ENCODE measurements at regions not wholly inside any gene's neighbourhood (a gene's known extent, or its start where the extent isn't known, plus 50 kb on each side); places are given as distances from the start of the nearest gene placed in this dataset.

- TF ChIP-seq CENPT (CRISPR knock-in tag; IDR thresholded peaks at IDR 0.05; ENCODE audit: low read depth): no peak
- TF ChIP-seq, protein P1, sequence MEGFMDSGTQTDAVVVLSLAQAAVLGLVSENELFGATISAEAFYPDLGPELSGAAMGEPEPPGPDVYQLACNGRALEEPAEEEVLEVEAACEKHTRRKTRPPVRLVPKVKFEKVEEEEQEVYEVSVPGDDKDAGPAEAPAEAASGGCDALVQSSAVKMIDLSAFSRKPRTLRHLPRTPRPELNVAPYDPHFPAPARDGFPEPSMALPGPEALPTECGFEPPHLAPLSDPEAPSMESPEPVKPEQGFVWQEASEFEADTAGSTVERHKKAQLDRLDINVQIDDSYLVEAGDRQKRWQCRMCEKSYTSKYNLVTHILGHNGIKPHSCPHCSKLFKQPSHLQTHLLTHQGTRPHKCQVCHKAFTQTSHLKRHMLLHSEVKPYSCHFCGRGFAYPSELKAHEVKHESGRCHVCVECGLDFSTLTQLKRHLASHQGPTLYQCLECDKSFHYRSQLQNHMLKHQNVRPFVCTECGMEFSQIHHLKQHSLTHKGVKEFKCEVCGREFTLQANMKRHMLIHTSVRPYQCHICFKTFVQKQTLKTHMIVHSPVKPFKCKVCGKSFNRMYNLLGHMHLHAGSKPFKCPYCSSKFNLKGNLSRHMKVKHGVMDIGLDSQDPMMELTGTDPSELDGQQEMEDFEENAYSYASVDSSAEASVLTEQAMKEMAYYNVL (CRISPR knock-in tag; IDR thresholded peaks at IDR 0.05; ENCODE audit: borderline replicate concordance): no peak
Measured at GRCh38 chr5:60514152-60514551, 185.8 kb downstream of the DEPDC1B start (continued).

DNA sequence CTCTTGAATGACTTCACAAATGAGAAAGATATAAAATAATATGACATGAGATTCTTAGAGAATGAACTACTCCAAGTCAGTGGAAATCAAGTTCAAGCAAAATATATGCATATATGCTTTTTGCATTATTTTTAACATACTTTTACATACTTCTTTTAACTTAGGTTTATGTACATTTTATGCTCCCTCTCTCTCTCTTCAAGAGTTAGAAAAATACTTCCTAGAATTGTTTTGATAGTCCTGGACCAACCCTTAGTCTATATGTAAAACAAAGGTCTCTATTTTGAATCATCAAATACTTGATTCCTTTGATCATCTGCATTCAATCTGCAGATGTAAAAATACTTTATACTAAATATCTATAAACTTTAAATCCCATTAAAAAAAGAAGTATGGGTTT is 187.8 kb downstream of the DEPDC1B start:
- Histone ChIP-seq H3K79me2 (ENCODE audit: insufficient read depth, low read length) (no peaks in the 10 kb centered on the region), H3K9ac (ENCODE audit: insufficient read depth, low read depth, low read length) (no peak overlapping the region), H3K4me1 (ENCODE audit: insufficient read depth, low read length) (no peaks in the 10 kb centered on the region), H3K36me3 (replicated peaks in 1 of 2; ENCODE audit: control insufficient read depth in 1 of 2, insufficient read depth in 2 of 2, low read length in 2 of 2) (no peaks in the 10 kb centered on the region), H3K4me2 (ENCODE audit: low read depth, low read length) (no peak overlapping the region), H3K27me3 (ENCODE audit: control insufficient read depth in 1 of 2, insufficient read depth in 2 of 2, low read length in 2 of 2) (no peaks in the 10 kb centered on the region), H2AFZ (ENCODE audit: low read length) (no peak overlapping the region), H3K9me3 (ENCODE audit: low read length) (no peaks in the 10 kb centered on the region), H4K20me1 (ENCODE audit: insufficient read depth, low read length) (no peaks in the 10 kb centered on the region), H3K4me3 (replicated peaks in 1 of 3; ENCODE audit: insufficient read depth in 1 of 3, low read depth in 2 of 3, low read length in 3 of 3) (no peak overlapping the region), H3K27ac (ENCODE audit: extremely low read length, insufficient read depth, low read length) (no peak overlapping the region)
- in situ Hi-C loops (cut with HindIII; ENCODE audit: extremely low pct_ligation_motif_present, low pct_unique_long_range_greater_than_20kb) (no loop called here), intact Hi-C loops (cut with micrococcal nuclease; ENCODE audit: unreplicated experiment) (no loop called here)
- TF ChIP-seq AKAP8 (CRISPR knock-in tag; IDR thresholded peaks at IDR 0.05) (no peak), ZNF839 (CRISPR knock-in tag; IDR thresholded peaks at IDR 0.05; ENCODE audit: borderline replicate concordance) (no peak), PAX8 (CRISPR knock-in tag; IDR thresholded peaks at IDR 0.05; ENCODE audit: borderline replicate concordance) (no peak), ZNF749 (CRISPR knock-in tag; IDR thresholded peaks at IDR 0.05; ENCODE audit: borderline replicate concordance) (no peak)
- POLR2A ChIA-PET: no interaction called here
- ATAC-seq (no peak), FAIRE-seq (no peak), DNase-seq (ENCODE audit: low spot score) (no peak)
- no TSS peak for BruUV-seq (replicated peaks)
- CTCF ChIA-PET (ENCODE audit: low intra/inter-chr PET ratio, low total read pairs): no interaction called here
